ENCODE measurements at regions not wholly inside any gene's neighbourhood (a gene's known extent, or its start where the extent isn't known, plus 50 kb on each side); places are given as distances from the start of the nearest gene placed in this dataset.

DNA sequence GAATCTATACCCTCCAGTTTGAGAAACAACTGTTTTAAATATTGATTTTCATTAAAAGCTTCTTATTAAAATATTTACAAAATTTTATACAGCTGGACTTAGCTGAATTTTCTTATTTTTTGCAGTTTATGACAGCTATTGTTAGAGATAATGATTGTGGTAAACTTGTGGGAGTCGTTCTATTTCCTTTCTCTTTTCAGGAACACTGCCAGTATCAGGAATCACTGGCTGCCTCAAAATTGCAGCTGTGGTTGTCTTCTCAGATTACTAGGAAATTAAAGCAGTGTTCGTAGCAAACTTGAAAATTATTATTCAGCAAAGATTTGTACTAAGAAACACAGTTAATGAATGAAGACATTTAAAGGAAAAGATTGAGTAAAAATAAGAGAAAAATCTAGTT, 311.0 kb downstream of the CENPW start:
- Histone ChIP-seq H3K27ac (no peak overlapping the region), H3K4me3 (no peak overlapping the region), H3K27me3 (no peaks in the 10 kb centered on the region), H3K4me1 (no peaks in the 10 kb centered on the region), H3K36me3 (no peaks in the 10 kb centered on the region), H3K9me3 (peaks cover 0 to 7% (median 0%) of the 10 kb centered on the region in 4 donors)
- no peak for DNase-seq
- TF ChIP-seq POLR2A (IDR thresholded peaks at IDR 0.05), result no peak
- TF ChIP-seq, protein P1, sequence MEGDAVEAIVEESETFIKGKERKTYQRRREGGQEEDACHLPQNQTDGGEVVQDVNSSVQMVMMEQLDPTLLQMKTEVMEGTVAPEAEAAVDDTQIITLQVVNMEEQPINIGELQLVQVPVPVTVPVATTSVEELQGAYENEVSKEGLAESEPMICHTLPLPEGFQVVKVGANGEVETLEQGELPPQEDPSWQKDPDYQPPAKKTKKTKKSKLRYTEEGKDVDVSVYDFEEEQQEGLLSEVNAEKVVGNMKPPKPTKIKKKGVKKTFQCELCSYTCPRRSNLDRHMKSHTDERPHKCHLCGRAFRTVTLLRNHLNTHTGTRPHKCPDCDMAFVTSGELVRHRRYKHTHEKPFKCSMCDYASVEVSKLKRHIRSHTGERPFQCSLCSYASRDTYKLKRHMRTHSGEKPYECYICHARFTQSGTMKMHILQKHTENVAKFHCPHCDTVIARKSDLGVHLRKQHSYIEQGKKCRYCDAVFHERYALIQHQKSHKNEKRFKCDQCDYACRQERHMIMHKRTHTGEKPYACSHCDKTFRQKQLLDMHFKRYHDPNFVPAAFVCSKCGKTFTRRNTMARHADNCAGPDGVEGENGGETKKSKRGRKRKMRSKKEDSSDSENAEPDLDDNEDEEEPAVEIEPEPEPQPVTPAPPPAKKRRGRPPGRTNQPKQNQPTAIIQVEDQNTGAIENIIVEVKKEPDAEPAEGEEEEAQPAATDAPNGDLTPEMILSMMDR (IDR thresholded peaks at IDR 0.05), result no peak

DNA sequence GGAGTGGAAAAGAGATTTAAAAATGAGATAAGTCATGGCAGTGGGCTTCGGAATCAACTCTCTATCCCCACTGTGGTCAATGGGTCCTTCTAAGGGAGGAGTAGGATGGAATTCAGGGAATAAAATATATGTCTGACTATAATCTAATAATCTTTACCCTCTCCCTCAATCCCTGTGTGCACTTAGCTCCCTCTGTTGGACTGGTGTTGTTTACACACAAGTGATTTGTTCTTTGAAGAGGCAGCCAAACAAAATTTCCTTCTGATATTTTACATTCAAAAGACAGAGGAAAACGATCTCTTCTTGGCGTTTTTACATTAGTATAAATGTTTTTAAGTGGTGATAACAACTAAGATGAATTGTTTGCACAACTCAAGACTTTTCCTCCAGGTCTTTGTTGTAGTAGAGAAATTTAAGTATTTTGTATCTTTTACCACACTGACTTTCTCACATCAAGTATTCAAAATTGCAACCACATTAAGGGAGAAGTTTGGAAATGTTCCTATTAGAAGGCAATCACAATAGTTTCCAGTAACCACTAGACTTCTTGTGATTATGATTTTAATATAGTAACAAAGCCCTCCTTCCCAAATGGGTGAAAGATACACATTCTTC, 317.8 kb downstream of the CENPW start:
- DNase-seq, result no peak
- peaks cover 0 to 7% (median 0%) of the 10 kb centered on the region in 4 donors for H3K9me3 ChIP-seq
- no peak overlapping the region for H3K27ac ChIP-seq
- no peaks in the 10 kb centered on the region for H3K36me3 ChIP-seq
- TF ChIP-seq POLR2A (IDR thresholded peaks at IDR 0.05), result no peak
- TF ChIP-seq, protein P1 (IDR thresholded peaks at IDR 0.05), result peak in 4 of 6 experiments; percentile 40 to 71 (median 68)
- H3K4me1 ChIP-seq, result no peaks in the 10 kb centered on the region
- no peaks in the 10 kb centered on the region for H3K27me3 ChIP-seq
- H3K4me3 ChIP-seq, result no peak overlapping the region

DNA sequence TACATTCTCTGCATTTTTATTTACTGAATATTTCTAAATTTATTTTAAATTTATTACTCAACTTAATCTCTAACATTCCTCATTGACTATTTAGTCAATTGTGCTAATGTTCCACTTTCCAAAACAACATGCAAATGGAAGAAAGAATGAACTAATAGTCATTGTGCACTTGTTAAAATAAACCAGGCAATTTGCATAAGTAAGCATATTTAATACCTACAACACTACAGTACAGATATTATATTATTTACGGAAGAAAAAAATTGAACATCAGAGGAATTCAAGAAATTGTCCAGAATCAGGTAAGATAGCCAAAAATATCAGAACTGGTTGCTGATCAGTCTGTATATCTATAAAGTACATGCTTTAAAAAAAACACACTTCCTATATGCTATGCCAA, 320.5 kb downstream of the CENPW start:
- Histone ChIP-seq H3K9me3 (peaks cover 0 to under 1% (median 0%) of the 10 kb centered on the region in 4 donors), H3K36me3 (no peaks in the 10 kb centered on the region), H3K4me1 (no peaks in the 10 kb centered on the region), H3K27me3 (no peaks in the 10 kb centered on the region), H3K4me3 (no peak overlapping the region), H3K27ac (no peak overlapping the region)
- DNase-seq, result no peak
- TF ChIP-seq POLR2A (IDR thresholded peaks at IDR 0.05), result no peak
- TF ChIP-seq, protein P1 (IDR thresholded peaks at IDR 0.05), result no peak

DNA sequence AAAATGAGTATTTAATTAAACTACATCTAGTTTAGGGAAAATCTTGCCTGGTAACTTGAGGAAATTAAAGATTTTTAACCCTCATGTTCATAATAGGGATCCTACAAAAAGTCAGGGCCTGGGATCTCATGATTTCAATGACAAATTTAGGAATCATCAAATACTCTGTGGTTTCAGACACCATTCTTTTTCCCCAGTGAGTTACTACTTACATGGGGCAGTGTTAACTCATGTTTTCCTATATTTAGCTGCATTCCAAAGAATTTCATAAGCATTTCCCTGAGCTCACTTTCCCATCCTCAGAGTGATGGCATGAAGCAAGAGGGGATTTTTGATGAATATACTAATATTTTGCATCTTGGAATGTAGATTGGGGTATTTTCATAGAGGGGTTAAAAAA, 321.7 kb downstream of the CENPW start:
- no peak overlapping the region for H3K27ac ChIP-seq

DNA sequence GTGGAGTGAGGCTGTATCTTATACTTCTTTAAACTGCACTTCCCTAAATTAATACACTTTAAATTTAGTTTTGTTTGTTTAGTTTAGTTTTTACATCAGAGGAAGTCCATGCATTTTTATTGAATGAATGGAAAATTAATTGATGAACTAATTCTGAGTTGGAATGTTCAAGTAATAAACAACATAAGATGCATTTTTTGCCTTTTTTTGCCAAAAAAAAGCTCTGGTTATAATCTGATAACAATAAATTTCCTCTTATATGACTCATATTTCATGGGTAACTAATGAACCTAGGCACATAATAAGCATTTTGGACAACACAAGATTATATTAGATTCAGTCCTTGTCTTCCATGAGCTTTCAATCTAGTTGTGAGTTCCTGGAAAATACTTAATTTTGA, 323.1 kb downstream of the CENPW start:
- Histone ChIP-seq H3K9me3 (no peaks in the 10 kb centered on the region), H3K27me3 (no peaks in the 10 kb centered on the region), H3K36me3 (no peaks in the 10 kb centered on the region), H3K4me3 (no peak overlapping the region), H3K27ac (no peak overlapping the region), H3K4me1 (no peaks in the 10 kb centered on the region)
- no peak for TF ChIP-seq POLR2A (IDR thresholded peaks at IDR 0.05)
- TF ChIP-seq, protein P1 (IDR thresholded peaks at IDR 0.05), result no peak
- DNase-seq, result no peak

More for the DNA sequence above, 321.7 kb downstream of the CENPW start:
- no peak for TF ChIP-seq POLR2A (IDR thresholded peaks at IDR 0.05)
- TF ChIP-seq, protein P1 (IDR thresholded peaks at IDR 0.05), result no peak
- no peaks in the 10 kb centered on the region for H3K9me3 ChIP-seq
- H3K4me3 ChIP-seq, result no peak overlapping the region
- DNase-seq, result no peak
- H3K4me1 ChIP-seq, result no peaks in the 10 kb centered on the region
- no peaks in the 10 kb centered on the region for H3K36me3 ChIP-seq
- no peaks in the 10 kb centered on the region for H3K27me3 ChIP-seq

DNA sequence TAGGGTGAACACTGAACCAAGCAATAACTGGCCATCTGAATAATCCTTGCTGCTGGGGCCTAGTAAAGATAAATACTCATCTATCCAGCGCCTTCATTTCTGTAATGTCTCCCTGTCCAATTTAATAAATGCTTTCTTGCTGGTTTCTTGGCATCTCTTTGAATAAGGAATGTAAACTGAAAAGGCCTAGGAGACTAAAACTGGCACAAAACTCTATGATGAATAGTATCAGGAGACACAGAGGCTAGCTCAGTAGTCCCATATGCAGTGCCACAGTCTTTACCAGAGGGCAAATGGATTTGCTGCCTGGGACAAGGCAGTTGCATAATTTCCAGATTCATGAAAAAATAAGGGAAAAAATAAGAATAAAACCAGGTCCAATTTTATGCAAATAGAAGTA, 324.4 kb downstream of the CENPW start:
- Histone ChIP-seq H3K36me3 (no peaks in the 10 kb centered on the region), H3K9me3 (no peaks in the 10 kb centered on the region), H3K4me3 (no peak overlapping the region), H3K27ac (no peak overlapping the region), H3K27me3 (no peaks in the 10 kb centered on the region), H3K4me1 (no peaks in the 10 kb centered on the region)
- DNase-seq, result no peak
- TF ChIP-seq, protein P1 (IDR thresholded peaks at IDR 0.05), result no peak
